Activated T-helper 1 cell treated with anti-CD3 and anti-CD28 coated beads, Interleukin-12 subunit alpha, Interleukin-12 subunit beta, Interleukin-2, Interleukin-4 antibody, amounts not matched to agents 30 ng/mL and 10 ng/mL and 1 ng/mL, durations not matched to agents 14 hours and 24 hours and 36 hours (primary cell): ENCODE measurements at regions not wholly inside any gene's neighbourhood (a gene's known extent, or its start where the extent isn't known, plus 50 kb on each side); places are given as distances from the start of the nearest gene placed in this dataset.

Experiments used
- DNase-seq: peaks from one replicate; pipeline ENCODE4 v3.0.0; 2021; ENCODE audit warnings: low spot score
- H3K27ac Mint-ChIP-seq: one replicate; pipeline ENCODE4 v1.8.0; 2021; ENCODE audit warnings: mild to moderate bottlenecking, mixed read lengths
- H3K27me3 Mint-ChIP-seq: one replicate; pipeline ENCODE4 v1.8.0; 2022; ENCODE audit warnings: mild to moderate bottlenecking, moderate library complexity, mixed read lengths; ENCODE audit not compliant: insufficient read depth
- H3K36me3 Mint-ChIP-seq: one replicate; pipeline ENCODE4 v1.8.0; 2021; ENCODE audit warnings: low read depth, mixed read lengths
- H3K4me1 Mint-ChIP-seq: one replicate; pipeline ENCODE4 v1.8.0; 2021; ENCODE audit warnings: low read depth, mixed read lengths
- H3K4me3 Mint-ChIP-seq: one replicate; pipeline ENCODE4 v1.8.0; 2021; ENCODE audit warnings: mild to moderate bottlenecking, moderate library complexity, mixed read lengths
- H3K9me3 Mint-ChIP-seq: one replicate; pipeline ENCODE4 v1.8.0; 2021; ENCODE audit warnings: mixed read lengths
- intact Hi-C: fragments of 100-400 bp; cut with micrococcal nuclease; formaldehyde crosslinking; loops from one replicate; pipeline ENCODE4 v1.15.1; 2024

DNA sequence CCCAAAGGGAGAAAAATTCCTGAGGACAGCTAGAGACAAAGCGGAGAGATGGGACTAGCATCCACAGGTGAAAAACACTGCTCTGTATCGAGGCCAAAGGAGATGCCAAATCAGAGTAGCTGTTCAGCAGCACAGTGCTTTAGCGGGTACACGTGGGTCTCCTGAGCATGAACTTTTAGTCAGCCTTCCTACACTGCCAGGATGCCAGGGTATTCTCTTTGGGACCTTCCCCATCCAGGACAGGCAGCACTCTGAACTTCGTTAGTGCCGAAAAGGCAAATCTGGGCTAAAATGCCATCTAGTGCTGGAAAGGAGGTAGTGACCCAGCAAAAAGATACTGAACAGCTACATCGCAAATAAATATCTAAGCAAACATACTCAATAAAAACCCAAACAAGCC, 64.9 kb downstream of the C6orf58 start:
- no peaks in the 10 kb centered on the region for H3K4me1 Mint-ChIP-seq
- H3K4me3 Mint-ChIP-seq, result no peak overlapping the region
- H3K27ac Mint-ChIP-seq, result no peak overlapping the region
- no peaks in the 10 kb centered on the region for H3K9me3 Mint-ChIP-seq
- no peaks in the 10 kb centered on the region for H3K36me3 Mint-ChIP-seq
- H3K27me3 Mint-ChIP-seq, result peaks cover 10% of the 10 kb centered on the region
- intact Hi-C loops, result loop anchor here (1.0 to 5.0 kb wide), 2 partner anchors 88 to 175 kb away; no protein-coding TSS in a partner anchor
- no peak for DNase-seq
